ENCODE measurements at regions not wholly inside any gene's neighbourhood (a gene's known extent, or its start where the extent isn't known, plus 50 kb on each side); places are given as distances from the start of the nearest gene placed in this dataset.

GRCh38 chr4:182042945-182043344 is 200.3 kb upstream of the TENM3 start:
- no peak overlapping the region for H3K4me3 Mint-ChIP-seq (ENCODE audit: unreplicated experiment)
- H3K27me3 Mint-ChIP-seq (ENCODE audit: unreplicated experiment): no peaks in the 10 kb centered on the region
- H3K4me1 Mint-ChIP-seq (ENCODE audit: unreplicated experiment): no peaks in the 10 kb centered on the region
- no peak overlapping the region for H3K27ac Mint-ChIP-seq (ENCODE audit: unreplicated experiment)
- no peaks in the 10 kb centered on the region for H3K9me3 Mint-ChIP-seq (ENCODE audit: unreplicated experiment)
- H3K36me3 Mint-ChIP-seq (ENCODE audit: low read depth, unreplicated experiment): no peaks in the 10 kb centered on the region
- no peak for DNase-seq (ENCODE audit: low spot score)
- no peak for TF ChIP-seq CTCF (IDR thresholded peaks at IDR 0.05; ENCODE audit: unreplicated experiment)

GRCh38 chr4:182048871-182049270 is 194.3 kb upstream of the TENM3 start:
- H3K36me3 Mint-ChIP-seq (ENCODE audit: low read depth, unreplicated experiment): no peaks in the 10 kb centered on the region
- H3K9me3 Mint-ChIP-seq (ENCODE audit: unreplicated experiment): no peaks in the 10 kb centered on the region
- no peak overlapping the region for H3K4me3 Mint-ChIP-seq (ENCODE audit: unreplicated experiment)
- no peak for TF ChIP-seq CTCF (IDR thresholded peaks at IDR 0.05; ENCODE audit: unreplicated experiment)
- no peaks in the 10 kb centered on the region for H3K4me1 Mint-ChIP-seq (ENCODE audit: unreplicated experiment)
- H3K27me3 Mint-ChIP-seq (ENCODE audit: unreplicated experiment): no peaks in the 10 kb centered on the region
- DNase-seq (ENCODE audit: low spot score): no peak
- no peak overlapping the region for H3K27ac Mint-ChIP-seq (ENCODE audit: unreplicated experiment)

GRCh38 chr4:182056866-182057265 is 186.3 kb upstream of the TENM3 start:
- peaks cover 2% of the 10 kb centered on the region for H3K27me3 Mint-ChIP-seq (ENCODE audit: unreplicated experiment)
- H3K9me3 Mint-ChIP-seq (ENCODE audit: unreplicated experiment): no peaks in the 10 kb centered on the region
- no peaks in the 10 kb centered on the region for H3K36me3 Mint-ChIP-seq (ENCODE audit: low read depth, unreplicated experiment)
- no peak for DNase-seq (ENCODE audit: low spot score)
- H3K4me3 Mint-ChIP-seq (ENCODE audit: unreplicated experiment): no peak overlapping the region
- H3K4me1 Mint-ChIP-seq (ENCODE audit: unreplicated experiment): no peaks in the 10 kb centered on the region
- no peak overlapping the region for H3K27ac Mint-ChIP-seq (ENCODE audit: unreplicated experiment)
- no peak for TF ChIP-seq CTCF (IDR thresholded peaks at IDR 0.05; ENCODE audit: unreplicated experiment)

GRCh38 chr4:182062458-182062857 is 180.7 kb upstream of the TENM3 start:
- no peaks in the 10 kb centered on the region for H3K9me3 Mint-ChIP-seq (ENCODE audit: unreplicated experiment)
- H3K4me3 Mint-ChIP-seq (ENCODE audit: unreplicated experiment): no peak overlapping the region
- H3K27me3 Mint-ChIP-seq (ENCODE audit: unreplicated experiment): peaks cover 2% of the 10 kb centered on the region
- no peaks in the 10 kb centered on the region for H3K36me3 Mint-ChIP-seq (ENCODE audit: low read depth, unreplicated experiment)
- no peak overlapping the region for H3K27ac Mint-ChIP-seq (ENCODE audit: unreplicated experiment)
- TF ChIP-seq CTCF (IDR thresholded peaks at IDR 0.05; ENCODE audit: unreplicated experiment): no peak
- DNase-seq (ENCODE audit: low spot score): no peak
- H3K4me1 Mint-ChIP-seq (ENCODE audit: unreplicated experiment): no peaks in the 10 kb centered on the region

- TF ChIP-seq CTCF (IDR thresholded peaks at IDR 0.05; ENCODE audit: unreplicated experiment): no peak
- Mint-ChIP-seq H3K27me3 (ENCODE audit: unreplicated experiment) (no peaks in the 10 kb centered on the region), H3K27ac (ENCODE audit: unreplicated experiment) (no peak overlapping the region), H3K9me3 (ENCODE audit: unreplicated experiment) (no peaks in the 10 kb centered on the region), H3K36me3 (ENCODE audit: low read depth, unreplicated experiment) (no peaks in the 10 kb centered on the region), H3K4me3 (ENCODE audit: unreplicated experiment) (no peak overlapping the region), H3K4me1 (ENCODE audit: unreplicated experiment) (no peaks in the 10 kb centered on the region)
- DNase-seq (ENCODE audit: low spot score): no peak
Measured at GRCh38 chr4:182062936-182063335, 180.3 kb upstream of the TENM3 start.

Data from endothelial cell (in vitro differentiated cells).